NCI-H1436 (cell line): ENCODE measurements at regions not wholly inside any gene's neighbourhood (a gene's known extent, or its start where the extent isn't known, plus 50 kb on each side); places are given as distances from the start of the nearest gene placed in this dataset.

Experiments used
- DNase-seq: peaks from one replicate; lab custom pipeline; 2025; lab: John Stamatoyannopoulos, UW

DNA sequence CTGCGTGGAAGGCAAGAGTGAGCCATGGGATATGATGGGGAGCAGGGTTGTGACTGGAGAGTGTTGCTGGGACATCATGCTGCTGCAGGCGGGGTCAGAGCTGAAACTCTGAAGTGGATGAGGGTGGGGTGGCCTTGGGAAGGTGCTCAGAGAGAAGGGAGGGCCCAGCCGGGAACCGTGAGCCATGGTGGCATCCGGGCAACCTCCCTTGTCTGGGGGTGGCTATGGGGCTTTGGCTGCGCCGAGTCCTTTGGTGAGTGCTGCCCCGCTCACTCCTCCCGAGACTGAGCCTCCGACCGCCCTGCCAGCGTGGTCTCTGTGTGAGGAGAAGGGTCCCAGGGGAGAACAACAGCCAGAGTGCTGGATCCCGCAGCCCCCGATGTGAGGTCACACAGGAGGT lies 632.0 kb downstream of the BRD1 start:
- no peak for DNase-seq

DNA sequence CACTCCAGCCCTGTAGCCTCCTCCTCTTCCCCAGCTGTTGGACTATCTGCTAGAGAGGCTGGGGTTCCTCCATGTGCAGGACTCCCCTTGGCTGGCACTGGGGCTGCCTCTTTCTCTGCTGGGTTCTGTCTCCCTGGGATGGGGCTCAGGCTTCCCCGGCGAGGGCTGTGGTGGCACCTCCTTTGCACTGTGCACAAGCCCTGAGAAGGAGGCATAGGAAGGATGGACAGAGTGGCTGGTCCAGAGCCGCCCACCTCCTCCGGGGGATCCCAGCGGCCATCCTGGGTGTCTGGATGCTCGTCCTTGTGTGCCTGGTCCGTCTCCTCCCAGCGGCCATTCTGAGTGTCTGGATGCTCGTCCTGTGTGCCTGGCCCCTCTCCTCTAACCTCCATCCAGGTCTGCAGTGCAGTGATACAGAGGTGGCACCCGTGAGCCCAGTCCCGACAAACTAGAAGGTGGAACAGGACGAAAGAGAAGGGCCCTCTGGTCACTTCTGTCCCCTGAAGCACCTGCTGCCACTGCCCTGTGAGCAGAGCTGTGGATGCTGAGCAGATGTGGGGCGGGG lies 633.7 kb downstream of the BRD1 start:
- no peak for DNase-seq

DNA sequence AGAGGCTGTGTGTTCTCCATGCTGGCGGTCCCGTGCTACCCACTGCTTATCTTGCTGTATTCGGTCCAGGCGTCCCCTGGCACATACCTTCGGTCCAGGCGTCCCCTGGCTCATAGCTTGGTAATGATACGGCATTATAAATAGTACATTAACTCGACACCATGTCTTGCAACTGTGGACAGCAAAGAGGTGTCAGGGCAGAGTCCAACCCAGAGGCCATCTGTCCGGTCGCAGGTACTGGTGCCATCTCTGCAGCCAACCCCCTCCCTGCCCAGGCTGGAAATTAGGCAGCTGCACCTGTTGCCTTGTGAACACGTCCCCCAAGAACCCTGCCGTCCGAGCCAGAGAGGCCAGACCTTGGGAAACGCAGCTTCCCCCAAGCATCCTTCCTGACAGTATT lies 634.3 kb downstream of the BRD1 start:
- no peak for DNase-seq

DNA sequence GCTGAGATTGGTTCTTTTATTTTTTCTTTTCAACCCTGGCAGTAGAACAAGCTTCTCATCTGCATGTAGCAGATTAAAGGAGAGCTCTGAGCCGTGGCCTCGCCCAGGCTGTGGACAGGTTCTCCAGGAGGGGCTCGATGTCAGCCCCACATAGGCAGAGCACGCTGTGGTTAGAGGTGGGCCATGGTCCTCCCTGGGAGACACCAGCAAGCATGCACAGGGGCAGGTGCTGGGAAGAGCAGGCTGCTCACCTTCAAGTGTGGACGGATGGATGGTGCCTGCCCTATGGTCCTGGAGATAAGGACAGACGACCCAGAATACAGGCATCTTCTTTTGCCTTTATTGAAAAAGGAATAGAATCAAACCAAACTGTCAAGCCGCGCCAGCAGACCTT lies 634.8 kb downstream of the BRD1 start:
- no peak for DNase-seq

DNA sequence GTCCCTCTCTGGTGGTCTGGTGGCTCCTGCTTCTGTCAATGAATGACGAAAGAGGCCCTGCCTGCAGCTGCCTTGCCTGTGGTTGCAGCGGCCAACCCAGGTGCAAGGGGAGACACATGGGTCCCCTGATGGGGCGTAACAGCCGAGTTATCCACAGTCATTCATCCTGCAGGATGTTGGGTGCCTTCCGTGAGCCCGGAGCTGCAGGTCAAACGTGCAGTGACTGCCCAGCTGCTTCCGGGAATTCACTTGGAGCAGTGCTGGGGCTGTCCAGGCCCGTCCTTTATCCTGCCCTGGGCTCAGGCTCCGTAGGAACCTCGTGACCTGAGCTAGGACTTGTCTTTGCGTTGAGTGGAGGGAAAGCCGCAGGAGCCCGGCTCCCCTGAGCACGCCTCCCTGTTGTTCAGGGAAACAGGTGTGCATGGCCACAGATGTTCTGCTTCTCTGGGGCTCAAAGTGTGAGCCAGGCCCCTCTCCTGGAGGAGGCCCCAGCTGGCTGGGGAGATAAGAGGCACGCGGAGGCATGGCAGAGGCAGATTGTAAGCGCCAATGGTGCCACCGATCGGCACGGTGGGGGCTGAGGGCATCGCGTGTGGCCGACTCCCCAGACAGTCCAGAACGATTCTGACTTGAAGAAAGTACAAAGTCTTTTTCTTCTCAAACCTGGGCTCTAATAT lies 635.4 kb downstream of the BRD1 start:
- no peak for DNase-seq

DNA sequence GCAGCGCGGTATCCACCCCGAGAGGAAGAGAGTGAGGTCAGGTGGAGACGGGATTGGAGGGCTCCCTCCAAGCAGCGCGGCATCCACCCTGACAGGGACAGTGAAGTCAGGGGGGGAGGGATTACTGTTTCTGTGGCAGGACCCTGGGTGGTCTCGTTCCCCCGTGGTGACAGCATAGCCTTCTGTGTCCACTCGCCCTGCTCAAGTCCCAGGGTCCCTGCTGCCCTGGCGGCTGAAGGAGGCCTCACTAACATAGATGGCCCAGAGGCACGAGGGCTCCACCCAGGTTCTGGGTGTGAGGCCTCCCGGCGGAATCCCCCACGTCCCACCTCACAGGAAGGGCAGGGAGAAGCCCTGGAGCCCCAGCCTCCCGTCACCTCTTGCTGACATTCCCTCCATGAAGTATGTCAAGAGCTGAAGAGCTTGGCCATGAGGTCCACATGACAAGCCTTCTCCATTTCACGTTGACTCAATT lies 636.1 kb downstream of the BRD1 start:
- DNase-seq = no peak

DNA sequence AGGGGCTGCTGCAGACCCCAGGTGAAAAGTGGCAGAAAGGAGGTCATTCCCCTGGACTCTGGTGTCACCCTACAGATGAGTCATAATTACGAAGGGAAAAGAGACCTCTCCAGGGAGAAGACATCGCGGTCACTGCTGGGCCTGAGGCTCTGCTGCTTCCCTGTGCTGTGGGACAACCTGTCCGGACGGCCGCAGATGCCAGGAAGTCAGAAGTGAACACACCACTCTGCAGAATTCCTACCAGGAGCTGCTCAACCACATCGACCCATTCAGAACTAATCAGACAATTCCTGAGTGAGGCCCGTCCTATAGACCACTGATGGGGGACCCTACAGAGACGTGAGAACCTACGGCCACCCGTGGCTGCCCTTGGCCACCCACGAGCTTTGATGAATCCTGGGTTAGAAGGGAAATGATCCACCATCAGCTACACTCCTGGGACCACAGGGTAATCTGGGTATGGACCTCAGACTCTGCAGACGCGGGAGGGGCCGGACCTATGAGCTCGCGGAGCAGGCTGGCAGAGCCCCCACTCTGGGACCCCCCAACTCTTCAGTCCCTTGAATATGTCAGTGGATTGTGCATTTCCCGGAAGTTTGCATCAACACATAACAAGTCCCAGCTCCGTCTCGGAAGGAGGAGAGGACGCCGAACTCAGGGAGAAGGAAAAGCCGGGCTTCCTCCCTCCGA lies 636.7 kb downstream of the BRD1 start:
- no peak for DNase-seq

DNA sequence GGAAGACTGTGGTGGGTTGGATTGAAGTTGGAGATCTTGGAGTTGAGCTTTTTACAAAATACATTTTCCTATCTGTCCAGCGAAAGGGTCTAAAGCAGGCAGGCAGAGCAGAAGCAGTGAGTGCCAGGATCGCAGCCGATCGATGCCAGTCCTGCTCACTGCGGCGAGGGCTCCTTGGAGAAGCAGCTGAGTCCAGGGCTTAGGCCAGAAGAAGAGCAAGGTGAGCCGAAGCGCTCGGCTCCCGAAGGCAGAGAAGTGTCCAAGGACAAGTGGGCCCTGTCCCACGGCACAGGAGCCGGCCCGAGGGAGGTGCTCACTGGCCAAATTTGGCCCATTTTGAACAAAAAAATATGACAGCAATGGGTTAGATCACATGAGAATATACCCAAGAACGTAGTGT lies 637.8 kb downstream of the BRD1 start:
- DNase-seq = no peak

DNA sequence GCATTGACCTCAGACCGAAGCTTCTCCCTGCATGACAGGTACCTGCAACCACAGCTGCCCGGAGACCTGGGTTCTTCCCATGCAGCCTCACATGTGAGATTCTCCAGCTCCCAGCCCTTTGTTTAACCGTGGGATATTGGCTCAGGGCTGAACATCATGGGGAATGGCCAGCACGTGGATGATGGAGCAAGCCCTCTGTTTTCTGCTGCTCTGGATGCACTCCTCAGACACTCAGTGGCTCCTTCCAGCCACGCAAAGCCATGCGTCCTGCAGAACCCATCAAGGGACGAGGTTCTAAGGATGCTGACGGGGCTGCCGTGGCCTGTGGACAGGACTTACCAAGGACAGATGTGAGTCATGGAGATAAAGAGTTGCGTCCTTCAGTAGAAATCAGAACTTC lies 639.1 kb downstream of the BRD1 start:
- no peak for DNase-seq

DNA sequence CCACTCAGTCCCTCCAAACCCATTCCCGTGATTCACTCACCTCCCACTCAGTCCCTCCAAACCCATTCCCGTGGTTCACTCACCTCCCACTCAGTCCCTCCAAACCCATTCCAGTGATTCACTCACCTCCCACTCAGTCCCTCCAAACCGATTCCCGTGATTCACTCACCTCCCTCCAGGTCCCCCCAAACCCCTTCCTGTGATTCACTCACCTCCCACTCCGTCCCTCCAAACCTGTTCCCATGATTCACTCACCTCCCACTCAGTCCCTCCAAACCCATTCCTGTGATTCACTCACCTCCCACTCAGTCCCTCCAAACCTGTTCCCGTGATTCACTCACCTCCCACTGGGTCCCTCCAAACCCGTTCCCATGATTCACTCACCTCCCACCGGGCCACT lies 639.6 kb downstream of the BRD1 start:
- DNase-seq = no peak

DNA sequence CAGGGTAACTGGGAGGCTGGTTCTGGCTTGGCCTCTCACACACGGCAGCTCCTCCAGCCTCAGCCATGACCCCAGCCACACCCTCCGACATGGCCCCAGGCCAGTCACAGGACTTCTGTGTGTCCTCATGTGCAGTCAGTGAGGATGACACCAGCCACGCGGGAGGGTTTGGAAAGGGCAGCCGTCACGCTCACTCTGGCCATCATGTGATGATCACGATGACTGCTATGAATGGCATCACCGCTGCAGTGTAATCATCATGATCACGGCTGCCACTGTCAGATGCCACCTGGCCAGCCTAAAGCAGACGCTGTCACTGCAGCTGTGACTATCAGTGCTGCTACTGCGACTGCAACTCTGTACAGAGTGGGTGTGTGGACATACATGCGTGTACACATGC lies 640.9 kb downstream of the BRD1 start:
- no peak for DNase-seq

DNA sequence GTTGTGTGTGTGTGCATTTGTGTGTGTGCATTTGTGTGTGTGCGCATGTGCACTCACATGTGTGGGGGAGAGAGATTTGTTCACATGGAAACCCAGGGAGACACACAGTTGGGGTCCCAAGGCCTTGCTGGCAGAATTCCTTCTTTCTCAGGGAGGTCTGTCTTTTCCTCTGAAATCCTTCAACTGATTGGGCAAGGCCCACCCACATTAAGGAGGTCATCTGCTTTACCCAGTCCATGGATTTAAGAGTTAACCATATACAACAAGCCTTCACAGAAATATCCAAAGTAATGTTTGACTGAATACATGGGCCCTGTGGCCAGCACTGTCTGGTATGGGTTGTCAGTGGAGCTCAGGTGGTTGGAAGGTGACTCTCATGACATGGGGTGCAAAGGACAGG lies 641.4 kb downstream of the BRD1 start:
- no peak for DNase-seq

DNA sequence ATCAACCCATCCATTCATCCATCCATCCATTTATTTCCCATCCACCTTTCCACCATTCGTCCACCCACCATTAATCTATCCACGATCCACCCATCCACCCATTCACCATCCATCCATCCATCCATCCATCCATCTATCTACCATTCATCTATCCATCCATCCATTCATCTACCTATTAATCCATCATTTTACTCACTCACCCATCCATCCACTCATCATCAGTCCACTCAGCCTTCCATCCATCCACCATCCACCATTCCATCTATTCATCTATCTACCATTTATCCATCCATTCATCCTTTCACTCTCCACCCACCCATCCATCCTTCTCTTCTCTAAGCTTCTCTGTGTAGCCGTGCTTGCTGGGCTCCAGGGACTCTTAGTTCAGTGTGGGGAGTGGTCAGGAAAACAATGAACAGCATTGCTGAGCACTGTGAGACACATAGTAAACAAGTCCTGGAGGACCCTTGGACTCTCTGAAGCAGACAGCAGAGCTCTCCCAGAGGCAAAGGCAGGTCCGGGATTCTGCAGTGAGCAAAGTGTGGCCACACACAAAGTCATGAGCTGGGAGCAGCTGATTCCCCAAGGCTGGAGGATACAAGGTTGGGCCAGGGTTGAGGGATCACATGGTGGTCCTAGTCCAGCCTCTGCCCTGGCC lies 642.2 kb downstream of the BRD1 start:
- no peak for DNase-seq

DNA sequence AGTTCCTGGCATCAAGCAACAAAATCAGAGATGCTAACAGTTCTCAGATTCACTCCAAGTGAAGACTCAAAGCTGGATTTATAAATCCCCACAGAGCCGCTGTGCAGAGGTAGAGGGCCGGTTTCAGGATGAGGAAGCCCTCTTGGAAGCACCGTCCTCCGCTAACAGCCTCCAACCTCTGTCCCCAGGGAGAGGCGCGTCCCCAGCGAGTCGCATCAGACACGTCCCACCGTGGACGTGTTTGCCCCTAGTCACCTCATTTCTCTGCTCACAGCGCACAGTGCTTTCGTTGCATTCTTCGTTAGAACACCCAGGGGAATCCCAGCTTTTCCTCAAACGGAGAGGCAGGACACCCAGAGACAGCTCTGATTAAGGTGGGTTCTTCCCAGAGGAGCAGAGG lies 642.9 kb downstream of the BRD1 start:
- no peak for DNase-seq

DNA sequence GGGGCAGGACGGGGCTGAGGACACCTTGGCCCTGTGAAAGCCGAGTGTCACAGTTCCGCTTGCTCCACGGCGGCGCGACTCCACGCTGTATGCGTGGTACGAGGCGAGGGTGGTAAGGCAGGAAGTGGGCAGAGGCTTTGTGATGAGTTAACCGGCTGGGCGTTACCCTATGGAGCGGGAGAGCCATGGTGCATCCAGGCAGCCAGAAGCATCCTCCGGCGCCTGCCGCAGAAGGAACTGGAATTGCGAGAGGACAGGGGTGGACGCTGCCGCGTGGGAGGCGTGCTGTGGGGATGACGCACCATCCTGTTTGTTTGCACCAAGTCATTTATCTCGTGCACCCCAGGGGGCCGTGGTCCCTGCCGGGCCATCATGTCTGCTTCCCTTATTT lies 643.9 kb downstream of the BRD1 start:
- DNase-seq = no peak

DNA sequence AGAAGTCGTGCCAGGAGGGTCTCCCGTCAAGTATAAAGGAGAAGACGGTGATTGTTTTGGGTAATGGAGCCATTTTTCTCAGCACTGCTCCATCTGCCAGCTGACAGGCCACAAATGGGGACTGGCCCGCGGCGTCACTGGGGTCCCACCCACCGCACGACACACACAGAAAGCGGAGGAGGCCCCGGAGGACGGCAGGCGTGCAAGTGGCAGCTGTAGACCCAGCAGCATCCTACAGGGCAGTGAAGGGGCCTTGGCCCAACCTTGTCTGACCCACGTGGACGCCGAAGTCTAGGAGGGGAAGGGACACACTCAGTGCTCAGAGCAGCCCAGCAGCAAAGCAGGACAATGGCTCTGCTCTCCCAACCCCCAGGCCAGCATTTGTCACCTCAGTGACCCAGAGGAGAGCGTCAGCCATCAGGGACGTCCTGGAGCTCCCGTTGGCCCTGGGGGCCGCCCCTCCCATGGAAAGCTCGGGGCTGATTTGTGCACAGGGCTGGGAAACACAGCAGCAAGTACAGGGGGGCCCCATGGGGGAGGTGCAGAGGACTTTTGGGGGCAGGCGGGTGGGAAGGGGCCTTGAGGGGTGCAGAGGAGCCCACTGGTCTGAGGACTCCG lies 644.4 kb downstream of the BRD1 start:
- no peak for DNase-seq

DNA sequence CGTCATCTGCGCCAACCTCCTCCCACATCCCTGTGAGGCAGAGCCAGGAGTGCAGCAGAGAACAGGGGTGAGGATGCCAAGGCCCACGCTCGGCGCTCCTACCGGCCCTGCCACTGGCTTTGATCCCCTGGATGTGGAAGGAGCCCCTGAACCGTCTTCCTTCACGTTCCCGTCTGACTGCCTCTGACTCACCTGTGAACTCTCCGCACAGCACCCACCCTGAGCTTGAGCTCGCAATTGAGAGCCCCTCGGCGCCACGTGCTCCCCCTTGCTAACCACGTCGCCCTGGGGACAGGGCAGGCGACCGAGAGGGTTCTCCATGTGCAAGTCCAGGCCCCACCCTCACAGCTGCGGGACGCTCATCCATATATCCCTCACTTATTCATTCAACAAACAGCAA lies 645.3 kb downstream of the BRD1 start:
- no peak for DNase-seq

DNA sequence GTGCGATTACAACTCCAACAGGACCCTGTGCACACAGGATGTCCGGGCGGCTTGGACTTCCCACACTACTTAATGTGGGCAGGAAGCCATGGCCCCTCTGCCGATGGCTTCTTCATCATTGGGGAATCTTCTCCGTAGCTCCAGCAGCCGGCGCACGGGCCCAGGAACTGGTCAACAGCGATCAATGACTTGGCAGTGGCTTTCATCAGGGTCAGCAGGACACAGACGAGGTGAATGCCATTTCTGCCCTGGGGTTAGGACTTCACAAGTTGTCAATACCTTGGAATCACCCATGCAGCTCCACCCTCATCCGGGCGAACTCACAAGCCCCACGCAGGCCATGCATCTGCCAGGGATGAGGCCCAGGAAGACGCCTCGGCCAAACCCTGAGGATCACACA lies 645.7 kb downstream of the BRD1 start:
- DNase-seq = no peak

DNA sequence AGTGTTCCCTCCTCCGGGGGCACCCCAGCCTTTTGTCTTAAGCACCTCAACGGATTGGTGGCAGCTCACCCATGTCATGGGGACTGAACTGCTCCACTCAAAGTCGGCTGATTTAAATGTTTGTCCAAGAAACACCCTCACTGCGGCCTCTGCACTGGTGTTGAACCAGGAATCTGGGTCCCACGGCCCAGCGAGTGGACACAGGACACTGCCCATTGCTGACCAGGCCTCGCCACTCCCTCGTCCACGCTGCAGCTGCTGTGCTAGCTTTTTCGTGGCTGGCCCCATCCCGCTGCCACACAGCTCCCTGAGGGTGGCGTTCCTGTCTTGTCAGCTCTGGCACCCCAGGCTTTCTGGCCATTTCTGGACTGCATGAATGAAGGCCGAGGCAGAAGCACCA lies 646.2 kb downstream of the BRD1 start:
- no peak for DNase-seq

DNA sequence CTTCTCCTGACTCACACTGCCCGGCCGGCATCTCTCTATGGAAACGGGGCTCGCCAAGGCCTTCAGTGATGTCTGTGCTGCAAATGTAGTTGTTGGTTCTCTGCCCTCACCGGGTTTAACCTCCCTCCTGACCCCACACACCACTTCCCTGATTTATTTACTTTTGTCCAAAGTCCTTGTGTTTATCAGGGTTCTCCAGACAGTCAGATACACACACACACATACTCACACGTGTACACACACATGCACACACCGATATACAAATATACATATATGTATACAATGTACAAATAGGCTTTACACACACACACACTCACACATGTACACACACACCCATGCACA lies 647.0 kb downstream of the BRD1 start:
- no peak for DNase-seq

DNA sequence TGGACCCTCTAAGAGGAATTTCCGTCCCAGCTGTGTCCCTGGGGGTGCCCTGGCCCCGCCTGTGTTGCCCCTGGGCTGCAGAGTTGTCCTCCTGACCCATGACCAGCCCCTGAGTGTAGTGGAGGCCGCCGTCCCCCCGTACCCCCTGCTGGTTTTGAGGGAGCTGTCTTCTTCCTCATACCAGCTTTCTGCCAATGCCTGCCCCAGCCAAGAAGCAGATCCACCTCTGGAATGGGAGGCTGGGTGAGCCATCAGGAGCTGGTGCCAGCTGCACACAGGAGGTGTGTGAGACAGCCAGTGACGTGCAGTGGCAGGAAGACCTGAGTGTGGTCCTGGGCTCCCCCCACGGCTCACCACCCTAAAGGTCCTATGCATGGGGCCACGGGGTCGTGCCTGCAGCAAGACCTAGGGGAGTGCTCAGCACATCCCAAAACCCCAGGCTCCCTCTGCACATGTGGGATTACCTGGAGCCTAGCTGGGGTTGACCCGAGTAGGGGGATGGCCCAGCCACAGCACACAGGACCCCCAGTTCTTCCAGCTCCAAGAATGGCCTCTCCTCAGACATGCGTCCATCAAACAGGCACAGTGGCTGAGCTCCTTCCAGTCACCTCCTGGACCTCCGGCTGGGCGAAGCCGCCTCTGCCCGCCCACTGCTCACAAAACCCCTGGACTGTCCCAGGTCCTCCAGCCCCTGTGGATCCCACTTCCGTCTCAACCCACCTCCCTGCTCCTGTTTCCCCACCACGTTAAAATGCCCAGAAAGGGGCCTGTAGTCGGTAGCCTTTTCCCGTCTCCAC lies 647.6 kb downstream of the BRD1 start:
- DNase-seq = no peak

DNA sequence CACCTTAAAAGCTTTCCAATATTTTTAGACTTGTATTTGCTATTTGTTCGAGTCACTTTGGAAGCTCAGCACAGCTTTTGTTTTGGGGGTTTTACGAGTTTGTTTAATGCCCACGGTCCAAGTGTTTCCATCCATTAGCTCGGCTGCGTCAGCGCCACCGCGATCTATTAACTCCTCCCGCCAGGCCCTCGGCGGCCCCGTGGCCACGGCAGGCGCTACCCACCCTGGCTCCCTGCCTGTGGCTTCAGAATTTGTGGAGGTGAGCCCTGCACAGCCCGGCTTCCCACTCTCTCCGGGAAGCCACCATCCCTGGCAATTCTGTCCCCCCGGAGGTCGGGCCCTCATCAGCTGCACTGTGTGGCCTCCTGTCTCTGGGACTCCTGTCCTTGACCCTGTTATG lies 648.5 kb downstream of the BRD1 start:
- DNase-seq = no peak
